ENCODE measurements at regions not wholly inside any gene's neighbourhood (a gene's known extent, or its start where the extent isn't known, plus 50 kb on each side); places are given as distances from the start of the nearest gene placed in this dataset.
"Not testable (repeated sequence)": the region's sequence is repeated elsewhere in the genome, so short reads cannot be mapped to it uniquely, and the experiment has no call there.

- no peak for DNase-seq
Measured at GRCh38 chr1:70556541-70556940, 145.5 kb downstream of the CTH start.

DNA sequence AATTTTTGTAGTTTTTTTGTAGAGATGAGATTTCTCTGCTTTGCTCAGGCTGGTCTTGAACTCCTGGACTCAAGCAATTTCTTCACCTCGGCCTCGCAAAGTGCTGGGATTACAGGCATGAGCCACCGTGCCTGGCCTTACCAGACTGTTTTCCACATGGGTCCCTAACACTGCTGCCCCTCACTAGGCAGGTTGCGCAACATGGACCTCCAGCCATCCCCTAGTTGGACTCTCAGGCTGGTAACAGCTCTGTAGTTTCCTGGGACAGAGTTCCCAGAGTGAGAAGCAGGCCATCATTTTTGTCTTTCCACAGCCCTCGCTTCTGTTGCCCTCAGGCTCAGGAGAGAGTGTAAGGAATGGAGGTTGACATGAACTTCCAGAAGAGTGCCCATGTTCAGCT is 156.1 kb downstream of the CTH start:
- no peak for DNase-seq

- DNase-seq: no peak
Measured at GRCh38 chr1:70571191-70571590, 160.1 kb downstream of the CTH start.

DNA sequence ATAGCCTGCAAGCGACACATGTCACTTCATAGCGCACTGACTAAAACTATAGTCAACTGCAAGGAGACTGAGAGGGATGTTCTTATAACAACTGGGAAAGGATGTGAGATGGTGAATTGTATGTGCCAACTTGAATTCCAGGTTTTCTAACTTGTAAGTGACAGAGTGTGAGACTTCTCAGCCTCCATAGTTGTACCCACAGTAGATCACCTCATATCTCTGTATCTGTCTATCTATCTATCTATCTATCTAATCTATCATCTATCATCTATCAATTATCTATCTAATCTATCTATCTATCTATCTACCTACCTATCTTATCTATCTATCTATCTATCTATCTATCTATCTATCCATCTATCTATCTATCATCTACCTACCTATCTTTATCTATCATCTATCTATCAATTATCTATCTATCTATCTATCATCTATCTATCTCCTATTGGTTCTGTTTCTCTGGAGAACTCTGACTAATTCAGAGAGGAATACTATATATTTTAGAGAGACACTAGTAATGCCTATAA is 162.3 kb downstream of the CTH start:
- DNase-seq: no peak

DNA sequence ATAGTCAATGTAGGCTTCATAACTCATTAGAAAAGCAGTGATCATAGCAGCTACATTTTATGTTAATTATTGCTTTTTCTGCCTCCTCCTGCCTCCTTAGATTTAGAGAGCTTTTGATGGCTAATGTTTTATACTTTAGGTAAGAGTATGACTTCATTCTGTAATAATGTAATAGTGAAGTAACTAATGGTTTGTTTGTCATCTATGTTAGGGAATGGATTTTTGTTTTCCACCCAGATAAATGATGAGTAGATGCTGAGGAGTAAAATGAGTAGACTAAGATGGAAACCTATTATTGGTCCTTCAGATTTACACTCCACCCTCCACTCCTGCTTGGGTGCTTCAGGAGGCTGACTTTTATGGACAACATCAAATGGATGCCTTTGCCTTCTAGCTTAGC is 170.6 kb downstream of the CTH start:
- no peak for DNase-seq

DNA sequence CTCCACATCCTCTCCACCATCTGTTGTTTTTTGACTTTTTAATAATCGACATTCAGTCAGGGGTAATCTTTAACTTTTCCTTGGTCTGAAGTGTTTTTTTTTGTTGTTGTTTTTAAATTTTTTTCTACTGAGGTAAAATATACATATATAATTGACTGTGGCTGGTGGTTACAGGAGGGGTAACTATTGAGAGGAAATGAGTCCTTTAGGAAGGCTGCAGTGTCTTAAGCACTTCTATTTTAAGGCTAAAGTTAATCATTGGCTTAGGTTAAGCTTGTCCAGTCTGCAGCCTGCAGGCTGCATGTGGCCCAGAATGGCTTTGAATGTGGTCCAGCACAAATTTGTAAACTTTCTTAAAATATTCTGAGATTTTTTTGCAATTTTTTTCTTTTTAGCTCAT is 172.5 kb downstream of the CTH start:
- no peak for DNase-seq

GRCh38 chr1:70586046-70586445 is 175.0 kb downstream of the CTH start:
- DNase-seq: no peak

DNA sequence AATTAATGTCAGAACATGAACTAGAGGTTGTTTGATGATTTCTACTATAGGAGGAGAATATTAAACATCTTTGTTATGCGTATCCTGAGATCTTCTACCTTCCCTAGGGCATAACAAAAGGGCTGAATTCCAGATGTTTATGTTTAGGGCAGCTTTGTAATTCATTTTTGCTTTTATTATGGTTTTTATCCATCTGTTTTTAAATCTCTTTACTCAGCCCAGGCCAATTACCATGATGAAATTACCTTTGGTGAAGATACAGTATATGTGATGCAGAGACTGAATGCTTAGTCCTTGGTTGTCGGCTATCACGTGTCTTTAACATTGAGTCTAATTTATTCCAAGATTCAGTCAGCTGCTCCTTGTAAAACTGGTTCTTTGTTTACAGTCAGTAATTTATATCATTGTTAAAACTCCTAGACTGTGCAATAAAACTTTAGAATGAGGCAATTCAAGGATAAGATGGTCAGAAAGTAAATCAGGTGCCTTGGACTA is 176.9 kb downstream of the CTH start:
- DNase-seq: no peak

GRCh38 chr1:70593551-70593950 is 182.5 kb downstream of the CTH start:
- DNase-seq: not testable (repeated sequence)

GRCh38 chr1:70608815-70609214 is 197.7 kb downstream of the CTH start:
- no peak for DNase-seq

GRCh38 chr1:70610164-70610563 is 199.1 kb downstream of the CTH start:
- not testable (repeated sequence) for DNase-seq

GRCh38 chr1:70616946-70617345 is 205.9 kb downstream of the CTH start:
- no peak for DNase-seq

- no peak for DNase-seq
Measured at GRCh38 chr1:70617728-70618127, 206.7 kb downstream of the CTH start.

- no peak for DNase-seq
Measured at GRCh38 chr1:70627910-70628309, 216.8 kb downstream of the CTH start.

DNA sequence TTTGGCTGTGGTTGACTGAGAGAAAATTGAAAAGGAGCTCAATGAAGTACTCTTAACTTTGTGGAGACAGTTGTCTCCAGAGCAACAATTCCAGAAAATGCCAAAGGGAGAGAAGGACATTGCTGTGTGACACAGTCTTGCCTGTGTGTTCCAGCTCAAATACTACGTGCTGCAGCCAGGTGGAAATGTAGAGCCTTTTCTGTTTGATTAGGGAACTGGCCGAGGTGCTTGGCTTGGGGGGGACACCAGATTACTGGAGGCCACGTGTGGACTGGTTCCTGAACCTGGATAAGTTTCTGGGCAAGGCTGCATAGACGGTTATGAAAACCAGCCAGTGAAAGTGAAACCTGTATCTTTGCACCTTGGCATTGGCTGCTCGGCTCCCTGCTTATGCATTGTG is 217.9 kb downstream of the CTH start:
- DNase-seq: no peak

GRCh38 chr1:70633004-70633403 is 221.9 kb downstream of the CTH start:
- DNase-seq: no peak

DNA sequence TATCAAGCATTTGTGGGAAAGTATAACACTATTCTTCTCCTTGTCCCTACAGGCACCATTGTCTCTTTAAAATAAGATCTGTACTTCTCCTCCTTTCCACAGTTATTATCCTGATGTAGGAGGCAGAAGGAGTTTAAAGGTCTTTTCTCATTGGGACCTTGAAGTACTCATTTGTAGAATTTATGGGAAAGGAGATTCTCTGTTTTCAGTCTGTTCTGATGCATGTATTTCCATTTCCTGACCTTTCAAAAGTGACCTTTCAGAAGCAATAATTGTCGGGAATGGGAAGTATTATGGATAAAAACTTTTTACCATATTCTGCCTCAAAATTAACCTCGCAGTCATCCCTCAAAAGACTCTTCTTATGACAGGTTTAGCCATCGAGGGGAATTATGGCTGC is 224.8 kb downstream of the CTH start:
- DNase-seq: no peak

DNA sequence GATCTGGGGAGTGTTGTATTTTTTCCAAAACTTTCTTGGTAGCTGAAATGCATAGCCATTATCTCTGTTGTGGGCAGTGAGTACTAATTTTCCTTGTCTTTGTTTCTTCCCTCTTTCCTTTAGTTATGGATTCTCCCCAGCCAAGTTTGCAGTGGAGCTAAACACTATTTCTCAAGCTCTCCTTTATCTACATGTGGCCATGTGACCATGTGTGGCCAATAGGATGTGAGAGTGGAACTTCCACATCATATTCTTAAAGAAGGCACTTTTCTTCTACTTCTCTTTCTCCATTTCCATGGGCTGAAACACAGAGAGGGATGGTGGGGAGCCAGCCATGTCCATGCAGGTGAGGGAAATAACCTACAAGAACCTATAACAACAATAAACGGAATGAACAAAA is 230.8 kb downstream of the CTH start:
- DNase-seq: no peak

GRCh38 chr1:70656361-70656760 is 245.3 kb downstream of the CTH start:
- no peak for DNase-seq

- DNase-seq: no peak
Measured at GRCh38 chr1:70659891-70660290, 248.8 kb downstream of the CTH start.

GRCh38 chr1:70666381-70667140 is 255.5 kb downstream of the CTH start:
- DNase-seq: no peak

DNA sequence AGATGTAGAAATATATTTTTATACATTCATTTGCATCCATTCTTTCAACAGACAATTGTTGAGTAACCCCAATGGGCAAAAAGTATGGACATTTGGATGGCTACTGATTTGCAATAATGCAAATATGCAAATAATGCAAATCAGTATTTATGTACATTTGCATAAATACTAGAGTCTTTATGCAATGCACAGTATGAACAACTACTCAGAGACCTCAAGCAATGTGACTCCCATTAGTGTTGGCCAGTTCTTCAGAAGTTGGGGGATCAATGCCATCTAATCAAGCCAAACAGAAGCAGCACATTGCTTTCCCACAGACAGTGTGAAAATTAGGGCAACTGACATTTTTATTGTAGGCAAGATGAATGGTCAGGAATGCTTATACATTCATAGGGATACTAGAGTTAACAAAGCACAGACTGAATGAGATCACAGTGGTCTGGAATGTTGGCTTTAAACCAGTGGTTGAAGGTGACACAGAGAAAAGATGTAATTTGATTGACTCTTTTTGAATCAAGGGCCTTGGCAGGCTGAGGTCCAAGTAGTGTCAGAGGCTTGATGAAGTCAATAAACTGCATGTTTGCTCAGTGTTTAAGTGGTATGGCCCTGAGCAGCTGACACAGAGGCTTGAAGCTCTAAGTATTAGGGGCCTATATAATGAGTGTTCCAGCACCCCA is 256.6 kb downstream of the CTH start:
- DNase-seq: no peak

- DNase-seq: no peak
Measured at GRCh38 chr1:70671006-70671405, 259.9 kb downstream of the CTH start.

DNA sequence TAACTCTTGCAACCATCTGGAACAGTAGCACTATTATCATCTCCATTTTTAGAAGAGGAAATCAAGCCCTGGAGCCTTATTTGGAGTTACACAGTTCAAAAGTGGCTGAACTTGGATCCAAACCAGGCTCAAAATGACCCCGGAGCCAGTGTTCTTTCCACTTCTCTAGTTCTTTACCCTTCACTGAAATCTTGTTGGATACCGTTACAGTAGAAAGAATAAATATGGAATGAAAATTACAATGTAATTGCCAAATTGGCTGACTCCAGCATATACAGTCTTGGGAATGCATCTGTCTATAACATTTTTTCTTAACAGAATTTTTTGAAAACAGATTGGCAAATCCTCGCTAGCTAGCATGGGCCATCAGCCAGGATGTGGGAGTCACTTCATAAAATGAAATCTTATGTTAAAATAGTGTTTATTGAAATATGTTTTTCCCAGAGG is 261.4 kb downstream of the CTH start:
- no peak for DNase-seq
